ENCODE measurements at regions not wholly inside any gene's neighbourhood (a gene's known extent, or its start where the extent isn't known, plus 50 kb on each side); places are given as distances from the start of the nearest gene placed in this dataset.

DNA sequence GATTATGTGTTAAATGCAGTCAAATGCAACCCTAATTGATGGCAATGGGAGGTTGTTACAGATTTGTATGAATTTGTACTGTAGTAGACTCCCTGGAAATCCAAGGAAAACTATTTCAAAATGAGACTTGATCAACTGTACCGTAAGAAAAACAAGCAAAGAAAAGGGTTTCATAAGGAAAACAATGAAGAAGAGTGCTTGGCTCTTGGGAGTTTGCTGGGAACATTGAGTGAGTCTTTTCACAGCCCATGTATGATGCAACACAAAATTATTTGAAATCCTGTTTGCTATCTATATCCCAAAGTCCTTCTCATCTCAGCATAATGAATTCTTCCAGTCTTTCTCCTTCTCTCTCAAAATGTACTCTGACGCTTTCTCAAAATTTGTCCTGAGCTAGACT is 67.0 kb upstream of the OSR1 start:
- no peak for DNase-seq

DNA sequence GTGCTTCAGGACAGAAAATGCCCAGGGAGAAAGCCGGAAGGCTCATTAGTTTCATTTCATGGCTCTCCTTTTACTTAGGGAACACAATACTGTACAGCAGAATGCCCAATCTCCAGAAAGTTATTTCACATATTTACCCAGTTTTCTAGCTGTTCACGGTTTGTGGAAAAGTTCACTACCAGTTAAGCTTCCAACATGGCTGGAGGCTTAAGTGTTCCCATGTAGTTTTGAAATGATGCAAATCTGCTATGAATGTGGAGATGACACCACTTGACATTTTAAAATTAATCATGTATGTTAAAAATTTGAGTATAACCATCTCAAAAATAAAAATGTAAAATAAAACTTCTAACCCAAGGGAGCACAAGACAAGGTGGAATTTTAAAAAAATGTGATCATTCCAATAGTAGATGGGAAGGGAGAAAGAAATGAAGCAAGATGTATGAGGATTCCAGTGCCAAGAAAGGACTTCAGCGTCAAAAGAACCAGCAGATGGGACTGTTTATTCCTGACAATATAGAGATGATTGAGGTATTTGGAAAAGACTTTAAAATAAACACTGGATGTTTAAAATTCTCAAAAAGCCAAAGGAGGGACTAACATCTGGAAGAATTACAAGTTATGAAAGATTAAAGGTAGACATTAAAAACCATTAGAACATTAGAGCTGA is 60.9 kb upstream of the OSR1 start:
- DNase-seq, result peak; percentile 12

- DNase-seq, result no peak
These were observed 58.6 kb upstream of the OSR1 start for GRCh38 chr2:19416784-19417684.

DNA sequence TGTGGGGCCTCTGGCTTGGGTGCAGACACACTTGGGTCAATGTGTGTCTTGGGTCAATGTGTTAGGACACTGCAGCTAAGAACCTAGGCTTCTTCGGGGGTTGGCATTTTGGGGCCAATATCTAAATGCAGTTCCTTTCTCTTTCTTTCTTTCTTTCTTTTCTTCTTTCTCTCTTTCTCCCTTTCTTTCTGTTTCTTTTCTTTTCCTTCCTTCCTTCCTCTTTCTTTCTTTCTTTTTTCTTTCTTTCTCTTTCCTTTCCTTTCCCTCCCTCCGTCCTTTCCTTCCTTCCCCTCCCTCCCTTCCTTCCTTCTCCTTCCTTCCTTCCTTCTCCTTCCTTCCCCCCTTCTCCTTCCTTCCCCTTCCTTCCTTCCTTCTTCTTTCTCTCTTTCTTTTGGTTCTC is 57.7 kb upstream of the OSR1 start:
- no peak for DNase-seq

GRCh38 chr2:19409046-19409445 is 50.6 kb upstream of the OSR1 start:
- DNase-seq, result no peak

DNA sequence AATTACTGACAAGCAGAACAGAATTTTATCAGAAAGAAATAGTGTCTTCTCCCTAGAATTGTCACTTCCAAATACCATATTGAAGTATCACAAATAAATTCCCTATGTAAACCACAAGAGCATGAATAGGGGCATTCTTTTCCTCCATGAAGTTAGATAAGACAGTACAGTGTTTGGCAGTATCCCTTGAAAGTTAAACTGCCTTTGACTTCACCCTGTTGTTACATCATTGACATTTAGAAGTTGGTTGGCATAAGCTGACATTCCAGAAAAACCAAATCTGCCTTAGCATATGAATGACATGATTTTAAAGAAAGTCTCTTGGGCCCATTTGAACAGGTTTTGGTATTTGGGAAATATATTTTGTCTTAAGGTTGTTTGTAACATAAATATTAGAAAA is 50.2 kb upstream of the OSR1 start:
- DNase-seq, result no peak

All from fibroblast of skin of abdomen (primary cell).